ENCODE measurements at regions not wholly inside any gene's neighbourhood (a gene's known extent, or its start where the extent isn't known, plus 50 kb on each side); places are given as distances from the start of the nearest gene placed in this dataset.

DNA sequence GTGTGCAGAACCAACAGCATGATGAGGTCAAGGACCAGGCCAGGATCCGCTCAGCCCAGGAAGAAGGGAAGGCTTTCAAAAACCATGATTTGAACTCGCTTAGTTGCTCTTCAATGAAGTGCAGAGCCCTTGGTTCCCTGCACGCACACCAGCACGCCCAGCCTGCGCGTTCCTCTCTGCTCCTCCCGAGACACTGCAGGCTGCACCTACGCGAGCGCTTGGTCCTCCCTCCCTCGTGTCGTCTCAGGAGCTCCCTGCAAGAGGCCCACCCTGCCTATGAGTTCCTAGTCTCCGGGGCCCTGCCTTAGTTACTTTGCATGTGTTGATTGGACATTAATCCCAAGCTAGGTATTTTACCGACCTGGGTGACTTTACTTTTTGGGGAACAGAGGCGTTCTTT is 132.9 kb upstream of the TNRC6C start:
- peaks cover 2% of the 10 kb centered on the region for H3K27me3 Mint-ChIP-seq
- no peak overlapping the region for H3K27ac Mint-ChIP-seq
- no peak for ATAC-seq (ENCODE audit: low read depth)
- no peak overlapping the region for H3K4me3 Mint-ChIP-seq
- H3K9me3 Mint-ChIP-seq = no peaks in the 10 kb centered on the region
- peak; percentile 22 for DNase-seq
- POLR2A ChIA-PET = interaction anchor here (1.1 to 1.8 kb wide), 2 partner anchors 73 to 133 kb away, joined by 3 to 5 read pairs; partner anchors contain the start of gene TNRC6C
- H3K36me3 Mint-ChIP-seq = no peaks in the 10 kb centered on the region
- peaks cover 3% of the 10 kb centered on the region for H3K4me1 Mint-ChIP-seq

DNA sequence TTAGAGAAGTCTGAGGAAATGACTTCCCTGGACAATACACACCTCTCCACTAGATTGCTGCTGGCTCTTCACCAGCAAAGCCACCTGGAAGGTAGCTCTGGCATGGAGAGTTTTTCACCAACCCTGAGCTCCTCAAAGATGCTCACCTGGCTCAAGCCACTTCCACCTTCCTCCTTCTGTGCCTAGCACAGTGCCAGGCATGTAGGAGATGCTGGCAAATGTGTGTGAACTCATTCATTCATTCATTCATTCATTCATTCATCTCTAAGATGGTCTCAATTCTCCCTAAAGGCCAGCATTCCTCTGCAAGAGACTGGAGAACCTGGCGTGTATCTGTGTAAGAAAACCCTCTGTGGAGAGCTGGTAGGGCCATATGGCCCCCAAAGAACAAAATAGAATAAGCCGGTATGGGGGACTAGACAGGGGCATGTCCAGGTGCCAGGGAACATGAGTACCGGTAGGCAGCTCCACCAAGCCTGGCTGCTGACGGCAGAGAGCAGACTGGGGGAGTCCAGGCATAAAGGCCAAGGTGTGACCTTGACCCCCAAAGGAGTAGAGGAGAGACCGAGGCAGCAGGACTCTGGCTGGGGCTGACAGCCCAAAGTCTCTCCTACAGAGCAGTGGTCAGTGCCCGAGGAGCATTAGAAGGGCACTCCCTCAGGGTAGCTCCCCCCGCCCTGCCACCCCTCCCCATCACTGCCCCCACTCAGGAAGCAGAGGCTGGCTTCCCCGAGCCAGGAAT is 132.2 kb upstream of the TNRC6C start:
- H3K36me3 Mint-ChIP-seq = no peaks in the 10 kb centered on the region
- H3K4me3 Mint-ChIP-seq = no peak overlapping the region
- POLR2A ChIA-PET = interaction anchor here (1.1 kb wide), 1 partner anchor 72 kb away, joined by 3 read pairs; no protein-coding TSS in a partner anchor
- peaks cover 3% of the 10 kb centered on the region for H3K4me1 Mint-ChIP-seq
- H3K9me3 Mint-ChIP-seq = no peaks in the 10 kb centered on the region
- H3K27me3 Mint-ChIP-seq = peaks cover 2% of the 10 kb centered on the region
- H3K27ac Mint-ChIP-seq = no peak overlapping the region
- ATAC-seq (ENCODE audit: low read depth) (no peak), DNase-seq (no peak)

DNA sequence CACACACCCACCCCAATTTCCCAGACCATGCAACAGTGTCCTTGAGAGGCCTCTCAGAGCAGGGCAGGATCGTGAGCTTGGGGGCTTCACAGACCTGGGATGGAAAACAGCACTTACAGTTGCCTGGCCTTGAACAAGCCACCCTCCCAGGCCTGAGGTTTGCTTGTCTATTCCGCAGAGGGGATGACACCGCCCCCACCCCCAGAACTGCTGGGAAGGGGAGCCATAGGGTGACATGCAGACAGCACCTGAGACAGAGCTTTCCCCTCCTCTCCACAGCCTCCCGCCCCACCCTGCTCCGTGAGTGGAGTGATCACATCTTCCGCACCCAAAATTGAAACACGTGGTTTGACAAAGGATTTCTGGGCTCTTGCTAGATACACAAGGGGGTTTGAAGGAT is 131.5 kb upstream of the TNRC6C start:
- DNase-seq = no peak
- no peak overlapping the region for H3K27ac Mint-ChIP-seq

DNA sequence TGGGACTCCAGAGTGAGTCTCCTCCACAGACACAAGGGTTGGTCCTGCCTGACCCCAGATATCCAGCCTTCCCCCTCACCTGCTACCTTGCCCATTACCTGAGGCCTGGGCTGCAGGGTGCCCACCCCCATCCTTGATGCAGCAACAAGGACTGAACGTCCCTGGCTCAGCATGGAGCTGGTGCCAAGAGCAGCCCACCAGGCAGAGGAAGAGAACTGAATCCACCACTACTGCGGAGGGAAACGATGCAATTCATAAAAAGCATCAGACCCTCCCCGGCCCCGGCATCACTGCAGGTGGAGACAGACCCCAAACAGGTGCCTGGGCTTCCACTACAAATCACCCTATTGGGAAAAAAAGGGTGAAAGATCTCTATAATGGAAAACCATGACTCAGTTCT is 131.0 kb upstream of the TNRC6C start:
- Mint-ChIP-seq H3K36me3 (no peaks in the 10 kb centered on the region), H3K27ac (no peak overlapping the region), H3K4me1 (peaks cover 3% of the 10 kb centered on the region), H3K4me3 (no peak overlapping the region), H3K27me3 (peaks cover 7% of the 10 kb centered on the region), H3K9me3 (no peaks in the 10 kb centered on the region)
- peak; percentile 17 for DNase-seq
- POLR2A ChIA-PET = interaction anchor here (1.0 kb wide), 2 partner anchors 16 to 131 kb away, joined by 3 read pairs; partner anchors contain the start of gene TNRC6C
- no peak for ATAC-seq (ENCODE audit: low read depth)

More for the DNA sequence above, 131.5 kb upstream of the TNRC6C start:
- Mint-ChIP-seq H3K9me3 (no peaks in the 10 kb centered on the region), H3K27me3 (peaks cover 4% of the 10 kb centered on the region), H3K4me1 (peaks cover 3% of the 10 kb centered on the region), H3K36me3 (no peaks in the 10 kb centered on the region), H3K4me3 (no peak overlapping the region)
- POLR2A ChIA-PET = interaction anchor here (1.0 kb wide), 1 partner anchor 17 kb away, joined by 3 read pairs; no protein-coding TSS in a partner anchor
- no peak for ATAC-seq (ENCODE audit: low read depth)

DNA sequence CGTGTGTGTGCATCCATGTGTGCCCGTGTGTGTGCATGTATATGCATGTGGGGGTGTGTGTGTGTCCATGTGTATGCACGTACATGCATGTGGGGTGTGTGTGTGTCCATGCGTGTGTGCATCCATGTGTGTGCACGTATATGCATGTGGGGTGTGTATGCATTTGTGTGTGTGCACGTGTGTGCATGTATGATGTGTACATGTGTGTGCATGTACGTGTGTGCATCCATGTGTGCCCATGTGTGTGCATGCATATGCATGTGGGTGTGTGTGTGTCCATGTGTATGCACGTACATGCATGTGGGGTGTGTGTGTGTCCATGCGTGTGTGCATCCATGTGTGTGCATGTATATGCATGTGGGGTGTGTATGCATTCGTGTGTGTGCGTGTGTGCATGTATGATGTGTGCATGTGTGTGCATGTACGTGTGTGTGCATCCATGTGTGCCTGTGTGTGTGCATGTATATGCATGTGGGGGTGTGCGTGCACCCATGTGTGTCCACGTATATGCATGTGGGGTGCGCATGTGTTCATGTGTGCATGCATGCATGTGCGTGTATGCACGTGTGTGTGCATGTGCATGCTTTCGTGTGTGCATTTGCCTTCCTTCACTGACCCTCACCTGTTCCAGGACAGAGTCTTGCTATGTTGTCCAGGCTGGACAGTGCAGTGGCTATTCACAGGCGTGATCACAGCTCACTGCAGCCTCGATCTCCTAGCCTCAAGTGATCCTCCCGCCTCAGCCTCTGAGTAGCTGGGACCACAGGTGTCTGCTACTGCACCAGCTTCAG is 129.6 kb upstream of the TNRC6C start:
- no peaks in the 10 kb centered on the region for H3K36me3 Mint-ChIP-seq

DNA sequence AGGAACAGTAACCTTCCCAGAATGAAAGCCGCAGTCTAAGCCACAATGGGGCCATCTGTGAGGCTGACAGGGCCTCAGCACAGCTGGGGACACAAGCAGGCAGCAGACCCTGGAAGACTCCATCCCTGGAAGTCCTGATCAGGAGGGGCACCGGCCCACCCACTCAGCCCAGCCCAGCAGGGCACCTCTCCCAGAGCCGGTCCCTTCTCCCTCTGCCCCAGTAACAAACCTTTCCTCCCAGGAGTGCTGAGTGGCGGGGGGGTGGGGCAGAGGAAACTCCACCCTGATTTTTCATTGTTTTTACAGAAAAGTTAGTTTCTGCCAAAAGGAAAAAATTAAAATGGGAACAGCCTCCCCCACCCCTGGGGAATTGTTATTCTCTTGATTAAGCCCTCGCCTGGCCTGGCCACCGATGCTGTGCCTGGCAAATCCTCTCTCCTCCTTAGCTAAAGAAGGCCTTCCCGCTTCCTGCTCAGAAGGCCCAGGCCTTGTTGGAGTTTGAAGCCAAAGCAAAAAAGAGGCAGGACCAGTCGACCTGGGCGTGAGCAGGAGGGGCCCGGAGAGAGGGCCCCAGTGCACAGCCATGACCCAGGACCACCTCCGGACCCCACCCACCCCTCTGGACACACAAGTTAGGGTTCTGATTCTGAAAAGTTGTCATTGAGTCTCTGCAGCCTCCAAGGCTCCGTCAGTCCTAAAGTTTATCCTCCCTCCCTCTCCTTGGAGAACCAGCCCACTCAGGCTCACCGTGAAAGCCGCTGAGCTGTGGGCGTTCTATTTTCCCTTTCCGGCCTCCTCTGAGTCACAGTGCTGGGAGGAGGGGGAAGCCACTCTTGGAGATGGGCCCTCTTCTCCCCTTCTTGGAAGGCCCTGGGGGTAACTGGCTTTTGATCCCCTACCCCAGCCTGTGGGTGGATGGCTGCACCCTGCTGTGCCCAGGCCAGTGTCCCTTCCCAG is 128.4 kb upstream of the TNRC6C start:
- H3K27me3 Mint-ChIP-seq = peaks cover 21% of the 10 kb centered on the region
- H3K9me3 Mint-ChIP-seq = no peaks in the 10 kb centered on the region
- POLR2A ChIA-PET = interaction anchor here (1.2 kb wide), 1 partner anchor 128 kb away, joined by 4 read pairs; the partner anchor contains the start of gene TNRC6C
- peaks cover 14% of the 10 kb centered on the region for H3K4me1 Mint-ChIP-seq
- DNase-seq = peak; percentile 21
- no peak for ATAC-seq (ENCODE audit: low read depth)
- no peak overlapping the region for H3K4me3 Mint-ChIP-seq
- no peak overlapping the region for H3K27ac Mint-ChIP-seq
- no peaks in the 10 kb centered on the region for H3K36me3 Mint-ChIP-seq

More for the DNA sequence above, 129.6 kb upstream of the TNRC6C start:
- no peak overlapping the region for H3K4me3 Mint-ChIP-seq
- DNase-seq = peak; percentile 15
- no peaks in the 10 kb centered on the region for H3K9me3 Mint-ChIP-seq
- no peak overlapping the region for H3K27ac Mint-ChIP-seq
- POLR2A ChIA-PET = interaction anchor here (1.2 kb wide), 1 partner anchor 129 kb away, joined by 4 read pairs; the partner anchor contains the start of gene TNRC6C
- H3K4me1 Mint-ChIP-seq = peaks cover 3% of the 10 kb centered on the region
- ATAC-seq (ENCODE audit: low read depth) = no peak
- peaks cover 15% of the 10 kb centered on the region for H3K27me3 Mint-ChIP-seq

DNA sequence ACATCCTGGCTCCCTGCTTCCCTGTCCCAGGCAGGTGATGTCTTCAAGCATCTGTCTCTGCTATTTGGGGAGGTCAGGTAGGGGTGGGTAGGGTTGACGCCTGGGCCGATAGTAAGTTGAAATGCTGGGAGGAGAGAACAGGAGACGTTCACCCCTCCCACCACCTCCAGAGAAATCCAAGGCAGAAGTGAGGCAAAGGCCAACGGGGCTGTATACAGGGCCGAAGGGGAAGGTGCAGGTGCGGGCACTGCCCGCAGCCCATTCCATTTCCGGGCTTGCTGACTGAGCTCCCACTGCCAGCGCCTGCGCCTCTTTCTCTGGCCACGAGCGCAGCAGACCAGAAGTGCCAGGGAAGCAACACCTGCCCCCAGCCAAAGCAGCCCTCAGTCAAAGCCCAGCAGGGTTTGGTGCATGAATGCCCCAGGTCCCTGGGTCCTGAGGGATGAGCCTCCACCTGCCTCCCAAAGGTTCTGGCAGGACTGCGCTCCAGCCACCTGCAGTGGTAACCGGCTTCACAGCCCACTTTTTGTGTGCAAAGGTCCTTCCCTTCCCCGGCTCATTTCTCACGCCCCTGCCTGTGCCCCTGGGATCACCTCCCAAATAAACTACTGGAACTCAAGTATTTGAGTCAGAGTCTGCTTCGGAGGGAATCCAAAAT is 127.6 kb upstream of the TNRC6C start:
- Mint-ChIP-seq H3K27ac (no peak overlapping the region), H3K36me3 (no peaks in the 10 kb centered on the region), H3K4me3 (no peak overlapping the region), H3K4me1 (peaks cover 17% of the 10 kb centered on the region), H3K27me3 (peaks cover 20% of the 10 kb centered on the region), H3K9me3 (no peaks in the 10 kb centered on the region)
- DNase-seq = peak; percentile 22
- POLR2A ChIA-PET = interaction anchor here (0.5 kb wide), 1 partner anchor 13 kb away, joined by 5 read pairs; no protein-coding TSS in a partner anchor
- ATAC-seq (ENCODE audit: low read depth) = no peak

DNA sequence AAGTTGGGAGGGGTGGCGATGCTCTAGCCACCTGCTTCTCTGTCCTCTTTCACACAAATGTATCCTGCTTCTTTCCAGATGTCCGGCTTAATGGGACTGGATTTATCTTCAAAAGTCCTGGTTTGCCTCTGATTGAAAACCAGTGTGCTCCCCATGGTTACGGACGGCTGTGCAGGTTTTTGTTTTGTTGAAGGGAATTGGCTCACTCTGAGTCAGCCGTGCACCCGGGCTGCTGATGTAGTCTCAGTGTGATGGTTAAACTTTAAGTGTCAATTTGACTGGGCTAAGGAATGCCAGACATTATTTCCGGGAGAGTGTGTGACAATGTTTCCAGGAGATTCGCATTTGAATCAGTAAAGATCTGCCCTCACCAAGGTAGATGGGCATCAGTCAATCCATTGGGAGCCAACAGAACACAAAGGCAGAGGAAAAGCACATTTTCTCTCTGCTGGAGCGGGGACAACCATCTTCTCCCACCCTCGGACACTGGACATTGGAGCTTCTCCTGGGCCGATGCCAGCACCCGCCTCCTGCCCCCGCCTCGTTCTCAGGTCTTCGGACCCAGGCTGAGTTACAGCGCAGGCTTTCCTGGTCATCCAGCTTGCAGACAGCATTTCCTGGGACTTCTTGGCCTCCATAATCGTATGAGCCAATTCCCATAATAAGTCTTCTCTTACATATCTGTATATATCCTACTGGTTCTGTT is 126.9 kb upstream of the TNRC6C start:
- peaks cover 19% of the 10 kb centered on the region for H3K4me1 Mint-ChIP-seq
- peaks cover 20% of the 10 kb centered on the region for H3K27me3 Mint-ChIP-seq
- H3K36me3 Mint-ChIP-seq = no peaks in the 10 kb centered on the region
- POLR2A ChIA-PET = interaction anchor here (0.5 kb wide), 1 partner anchor 12 kb away, joined by 5 read pairs; no protein-coding TSS in a partner anchor
- H3K27ac Mint-ChIP-seq = no peak overlapping the region
- no peak for ATAC-seq (ENCODE audit: low read depth)
- no peak for DNase-seq
- no peaks in the 10 kb centered on the region for H3K9me3 Mint-ChIP-seq
- no peak overlapping the region for H3K4me3 Mint-ChIP-seq

DNA sequence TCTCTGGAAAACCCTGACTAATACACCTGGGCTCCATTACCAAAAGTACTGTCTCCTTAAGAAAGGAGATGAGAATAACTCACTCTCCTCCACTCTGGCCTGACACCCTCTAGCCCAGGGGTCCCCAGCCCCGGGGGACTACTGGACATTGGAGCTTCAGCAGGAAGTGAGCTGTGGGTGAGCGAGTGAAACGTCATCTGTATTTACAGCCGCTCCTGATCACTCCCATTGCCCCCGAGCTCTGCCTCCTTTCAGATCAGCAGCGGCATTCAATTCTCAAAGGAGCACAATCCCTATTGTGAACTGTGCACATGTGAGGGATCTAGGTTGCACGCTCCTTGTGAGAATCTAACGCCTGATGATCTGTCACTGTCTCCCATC is 126.3 kb upstream of the TNRC6C start:
- Mint-ChIP-seq H3K4me3 (no peak overlapping the region), H3K4me1 (peaks cover 22% of the 10 kb centered on the region), H3K27me3 (peaks cover 20% of the 10 kb centered on the region), H3K36me3 (no peaks in the 10 kb centered on the region), H3K9me3 (no peaks in the 10 kb centered on the region), H3K27ac (no peak overlapping the region)
- POLR2A ChIA-PET = no interaction called here
- DNase-seq (no peak), ATAC-seq (ENCODE audit: low read depth) (no peak)

DNA sequence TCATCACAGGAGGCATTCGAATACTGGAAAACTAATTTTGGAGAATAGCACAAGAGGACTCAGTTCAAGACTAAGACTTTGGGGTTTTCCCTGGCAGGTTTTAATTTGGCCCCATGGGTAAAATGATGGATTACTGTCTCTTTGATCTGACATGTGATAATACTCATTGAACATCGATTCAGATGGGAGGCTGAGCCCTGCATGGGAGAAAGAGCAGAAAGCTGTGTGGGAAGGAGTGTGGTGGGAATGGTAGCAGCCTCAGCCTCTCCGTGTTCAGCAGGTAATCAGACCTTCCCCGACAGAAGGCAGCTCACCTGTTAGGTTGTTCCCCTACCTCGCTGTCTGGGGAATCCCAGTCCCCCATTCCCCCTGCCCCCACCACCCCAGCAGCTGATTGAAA is 124.7 kb upstream of the TNRC6C start:
- Mint-ChIP-seq H3K4me3 (no peak overlapping the region), H3K27ac (no peak overlapping the region), H3K9me3 (peaks cover 4% of the 10 kb centered on the region), H3K36me3 (peaks cover 1% of the 10 kb centered on the region), H3K4me1 (peaks cover 19% of the 10 kb centered on the region), H3K27me3 (peaks cover 20% of the 10 kb centered on the region)
- POLR2A ChIA-PET = interaction anchor here (1.4 to 2.7 kb wide), 2 partner anchors 48 to 124 kb away, joined by 5 to 12 read pairs; partner anchors contain the start of gene TNRC6C
- DNase-seq (peak; percentile 17), ATAC-seq (ENCODE audit: low read depth) (no peak)

DNA sequence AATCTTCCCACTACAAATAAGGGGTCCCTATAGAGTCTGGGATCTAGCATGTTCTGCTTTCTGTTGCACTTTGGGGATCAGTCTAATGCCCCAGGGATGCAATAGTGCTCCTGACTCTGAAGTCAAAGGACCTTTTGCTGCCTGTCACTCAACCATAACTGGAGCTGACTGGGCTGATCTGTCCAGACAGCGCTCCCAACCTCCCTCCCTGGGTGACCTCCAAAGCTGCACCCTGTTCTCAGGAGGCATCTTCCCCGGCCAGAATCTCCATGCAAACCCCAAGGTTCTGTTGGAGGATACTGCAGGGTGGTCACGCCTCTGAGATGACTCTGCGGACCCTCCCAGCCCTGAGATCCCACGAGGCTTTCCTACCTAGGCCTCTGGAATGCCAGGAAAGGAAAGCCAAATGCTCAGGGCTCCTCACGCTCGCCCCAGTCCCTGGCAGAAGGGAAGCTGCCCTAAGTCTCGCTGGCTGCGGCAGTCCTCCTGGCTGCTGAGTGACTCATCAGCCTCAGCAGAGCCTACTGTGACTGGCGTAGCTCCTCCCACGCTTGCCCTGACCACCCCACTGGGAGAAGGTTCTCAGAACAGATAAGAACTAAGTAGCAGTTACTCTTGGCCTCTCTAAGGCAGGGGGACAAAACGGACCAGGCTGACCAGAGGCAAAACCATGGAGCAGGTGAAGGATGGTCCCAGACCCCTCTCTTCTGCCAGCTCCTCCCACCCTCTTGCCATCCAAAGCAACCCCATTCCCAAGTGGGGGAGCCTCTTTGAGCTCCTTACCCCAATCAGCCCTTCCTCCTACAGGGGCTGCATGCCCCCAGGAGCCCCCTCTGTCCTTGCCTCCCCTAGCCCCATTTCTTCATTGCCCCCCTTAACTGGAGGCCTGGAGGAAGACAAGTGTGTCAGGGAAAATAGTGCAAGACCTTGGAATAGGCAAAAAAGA is 124.1 kb upstream of the TNRC6C start:
- peaks cover 19% of the 10 kb centered on the region for H3K4me1 Mint-ChIP-seq
- H3K27ac Mint-ChIP-seq = no peak overlapping the region
- POLR2A ChIA-PET = interaction anchor here (1.0 to 2.7 kb wide), 4 partner anchors 10 to 124 kb away, joined by 3 to 12 read pairs (median 5); partner anchors contain the start of gene TNRC6C

More for the DNA sequence above, 124.1 kb upstream of the TNRC6C start:
- peak; percentile 98 for ATAC-seq (ENCODE audit: low read depth)
- Mint-ChIP-seq H3K27me3 (peaks cover 20% of the 10 kb centered on the region), H3K36me3 (peaks cover 1% of the 10 kb centered on the region), H3K4me3 (peak overlapping the region; percentile 27), H3K9me3 (peaks cover 4% of the 10 kb centered on the region)
- peak; percentile 56 for DNase-seq

All from activated naive CD8-positive, alpha-beta T cell treated with anti-CD3 and anti-CD28 coated beads, Interleukin-2, amount 10 ng/mL, durations not matched to agents 7 days and 5 days (primary cell).